A549 (cell line): ENCODE measurements at regions not wholly inside any gene's neighbourhood (a gene's known extent, or its start where the extent isn't known, plus 50 kb on each side); places are given as distances from the start of the nearest gene placed in this dataset.

Experiments
- ATAC-seq, 2 experiments: fragments of 200-7000 bp in 1 of 2; fragments of >200 bp in 1 of 2; cut with Nextera tagmentation in 1 of 2; cut with Tn5 transposase in 1 of 2; 3 replicates each; pipeline versions ENCODE4 v1.8.0 to v1.9.1; 2018 to 2020; ENCODE audit warnings: mild to moderate bottlenecking in 1 of 2, moderate library complexity in 1 of 2
- CTCF ChIA-PET: fragments of 300-600 bp; sonication (Branson Sonifier 250); formaldehyde crosslinking; extraction: SDS; loops from one replicate; lab custom pipeline; 2021; ENCODE audit warnings: antibody characterized with exemption, inconsistent platforms; lab: Yijun Ruan, JAX
- POLR2A ChIA-PET: fragments of 350-600 bp; formaldehyde crosslinking; extraction: SDS; loops from one replicate; lab custom pipeline; 2021; ENCODE audit warnings: antibody characterized with exemption, inconsistent platforms; lab: Yijun Ruan, JAX
- DNase-seq, 2 experiments: peaks; one replicate each; pipeline versions ENCODE4 v3.0.0 to v3.0.0-alpha.2; 2011 to 2016; ENCODE audit warnings: low read depth in 1 of 2, low spot score in 1 of 2
- FAIRE-seq: peaks from 2 replicates; lab custom pipeline; 2011; peaks lifted over from hg19 to GRCh38; lab: Jason Lieb, UNC
- H3K27ac ChIP-seq, 2 experiments: fragments of >200 bp; sonication (Bioruptor Twin); formaldehyde crosslinking; 3 replicates each; pipeline ENCODE4 v1.5.1; 2016 to 2017
- H3K4me1 ChIP-seq: fragments of >200 bp; sonication (Bioruptor Twin); formaldehyde crosslinking; 3 replicates; pipeline ENCODE4 v1.6.1; 2016
- H3K4me2 ChIP-seq: fragments of >200 bp; sonication (Bioruptor Twin); formaldehyde crosslinking; 3 replicates; pipeline ENCODE4 v1.6.1; 2016
- H3K4me3 ChIP-seq: fragments of >200 bp; sonication (Bioruptor Twin); formaldehyde crosslinking; 3 replicates; pipeline ENCODE4 v1.5.1; 2016
- H3K9me3 ChIP-seq: fragments of >200 bp; sonication (Bioruptor Twin); formaldehyde crosslinking; 3 replicates; pipeline ENCODE4 v1.6.1; 2016
- BHLHE40 ChIP-seq: IDR thresholded peaks from 2 replicates; pipeline ENCODE4 v1.6.1; 2012; ENCODE audit warnings: low read depth, low read length, inconsistent platforms
- CBX8 ChIP-seq: fragments of 200-600 bp; sonication (generic); IDR thresholded peaks from 2 replicates; pipeline ENCODE4 v1.6.1; 2016
- CHD2 ChIP-seq: fragments of 150-350 bp; IDR thresholded peaks from 2 replicates; pipeline ENCODE4 v1.6.1; 2014; ENCODE audit warnings: low read length; ENCODE audit not compliant: partially characterized antibody
- ESRRA ChIP-seq: fragments of 150-350 bp; IDR thresholded peaks from 2 replicates; pipeline ENCODE4 v1.6.1; 2014; ENCODE audit warnings: mild to moderate bottlenecking, low read length, borderline replicate concordance
- FOSL2 ChIP-seq, 2 experiments: fragments of 450-650 bp in 1 of 2; fragments of >200 bp in 1 of 2; sonication (Bioruptor Twin) in 1 of 2; formaldehyde crosslinking; IDR thresholded peaks; 2 replicates each; pipeline versions ENCODE4 v1.5.0 to v1.6.1; 2016 to 2020; ENCODE audit warnings: mild to moderate bottlenecking in 1 of 2, moderate library complexity in 1 of 2
- FOXS1 ChIP-seq: fragments of 250-450 bp; sonication (Bioruptor Pico); IDR thresholded peaks from 2 replicates; pipeline ENCODE4 v1.5.0; 2020; ENCODE audit warnings: mild to moderate bottlenecking, moderate library complexity
- HEYL ChIP-seq: fragments of 250-450 bp; sonication (Bioruptor Pico); IDR thresholded peaks from 2 replicates; pipeline ENCODE4 v1.8.0; 2021; ENCODE audit warnings: mild to moderate bottlenecking, moderate library complexity
- HOXA7 ChIP-seq: fragments of 250-450 bp; sonication (Bioruptor Pico); IDR thresholded peaks from 2 replicates; pipeline ENCODE4 v1.5.0; 2020; ENCODE audit warnings: mild to moderate bottlenecking, moderate library complexity
- HOXB13 ChIP-seq: fragments of 250-450 bp; sonication (Bioruptor Pico); IDR thresholded peaks from 2 replicates; pipeline ENCODE4 v1.5.0; 2020; ENCODE audit warnings: low read depth, mild to moderate bottlenecking, moderate library complexity
- HOXB5 ChIP-seq: fragments of 250-450 bp; sonication (Bioruptor Pico); IDR thresholded peaks from 2 replicates; pipeline ENCODE4 v1.5.0; 2020; ENCODE audit warnings: mild to moderate bottlenecking, moderate library complexity
- JUN ChIP-seq, 2 experiments: fragments of >200 bp; sonication (Bioruptor Twin); formaldehyde crosslinking; IDR thresholded peaks; 2 replicates in 1 of 2; 3 replicates in 1 of 2; pipeline ENCODE4 v1.6.1; 2016 to 2017
- KDM5A ChIP-seq: fragments of 200-600 bp; sonication (generic); IDR thresholded peaks from 2 replicates; pipeline ENCODE4 v1.6.1; 2016; ENCODE audit warnings: antibody characterized with exemption, mild to moderate bottlenecking
- MAFK ChIP-seq: fragments of 450-650 bp; IDR thresholded peaks from 2 replicates; pipeline ENCODE4 v1.6.1; 2014; ENCODE audit not compliant: partially characterized antibody
- MAZ ChIP-seq: fragments of 150-350 bp; IDR thresholded peaks from 2 replicates; pipeline ENCODE4 v1.6.1; 2014; ENCODE audit warnings: antibody characterized with exemption, low read depth, low read length, borderline replicate concordance
- MYC ChIP-seq: IDR thresholded peaks from 2 replicates; pipeline ENCODE4 v1.6.1; 2012; ENCODE audit warnings: mild to moderate bottlenecking, inconsistent platforms, low read length, improper control_type of control experiment, borderline replicate concordance
- NFE2L2 ChIP-seq: fragments of 150-350 bp; conservative IDR thresholded peaks from 2 replicates; pipeline ENCODE4 v1.6.1; 2014; ENCODE audit warnings: low read length
- NR3C1 ChIP-seq: fragments of >200 bp; sonication (Bioruptor Twin); formaldehyde crosslinking; IDR thresholded peaks from 3 replicates; pipeline ENCODE4 v1.6.1; 2017
- RAD21 ChIP-seq, 2 experiments: fragments of >200 bp in 1 of 2; sonication (Bioruptor Twin) in 1 of 2; formaldehyde crosslinking in 1 of 2; IDR thresholded peaks in 1 of 2; conservative IDR thresholded peaks in 1 of 2; 2 replicates in 1 of 2; 3 replicates in 1 of 2; pipeline ENCODE4 v1.6.1; 2012 to 2018; ENCODE audit warnings: inconsistent platforms in 1 of 2
- RFX5 ChIP-seq: fragments of 450-650 bp; IDR thresholded peaks from 2 replicates; pipeline ENCODE4 v1.7.1; 2014; ENCODE audit warnings: antibody characterized with exemption, mild to moderate bottlenecking, moderate library complexity
- RNF2 ChIP-seq: fragments of 200-600 bp; sonication (generic); IDR thresholded peaks from 2 replicates; pipeline ENCODE4 v1.6.1; 2016; ENCODE audit warnings: low read depth, mild to moderate bottlenecking, antibody characterized with exemption, moderate library complexity, borderline replicate concordance
- ZNF302 ChIP-seq: fragments of 250-450 bp; sonication (Bioruptor Pico); IDR thresholded peaks from 2 replicates; pipeline ENCODE4 v1.9.0; 2021; ENCODE audit warnings: inconsistent platforms, mild to moderate bottlenecking, moderate library complexity
- WGBS: methylation state at CpG from one replicate; pipeline ENCODE4 v1.1.6; 2017; ENCODE audit errors: missing lambda C conversion rate; 5-methylcytosine and 5-hydroxymethylcytosine counted together
- TF ChIP-seq, protein P1 (sequence below): fragments of 150-350 bp; IDR thresholded peaks from 2 replicates; pipeline ENCODE4 v1.6.1; 2014; ENCODE audit warnings: low read depth, mild to moderate bottlenecking, low read length
- TF ChIP-seq, protein P2 (sequence below): fragments of 250-450 bp; sonication (Bioruptor Pico); IDR thresholded peaks from 2 replicates; pipeline ENCODE4 v1.5.0; 2020; ENCODE audit warnings: low read depth, mild to moderate bottlenecking, moderate library complexity
- TF ChIP-seq, protein P3 (sequence below): fragments of >200 bp; sonication (Bioruptor Twin); formaldehyde crosslinking; IDR thresholded peaks from 3 replicates; pipeline ENCODE4 v1.5.1; 2016
- TF ChIP-seq, protein P4 (sequence below): fragments of >200 bp; sonication (Bioruptor Twin); formaldehyde crosslinking; IDR thresholded peaks from 2 replicates; pipeline ENCODE4 v1.6.1; 2016

DNA sequence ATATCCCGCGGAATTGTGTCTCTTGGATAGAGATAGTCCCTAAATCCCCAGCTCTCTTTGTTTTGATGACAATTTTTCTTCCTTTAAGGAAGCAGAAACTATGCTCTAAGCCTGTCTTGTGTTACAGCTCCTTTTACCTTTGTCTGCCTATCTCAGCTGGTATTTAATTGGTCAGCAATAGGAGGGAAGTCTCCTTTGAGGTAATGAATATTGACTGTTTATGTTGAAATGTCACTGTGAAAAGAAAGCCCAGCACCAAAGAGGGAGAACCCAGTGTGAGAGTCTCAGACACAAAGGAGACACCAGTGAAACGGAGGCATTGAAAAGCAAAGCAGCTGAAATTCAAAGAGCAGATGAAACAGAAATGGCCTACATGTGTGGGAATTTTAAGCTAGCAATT is 372.6 kb downstream of the NR2F2 start (continued):
- TF ChIP-seq ZNF302 (CRISPR knock-in tag) = no peak
- no peak for TF ChIP-seq MAZ
- no peak for TF ChIP-seq HOXB13 (CRISPR knock-in tag)
- no peak for TF ChIP-seq HOXA7 (CRISPR knock-in tag)

DNA sequence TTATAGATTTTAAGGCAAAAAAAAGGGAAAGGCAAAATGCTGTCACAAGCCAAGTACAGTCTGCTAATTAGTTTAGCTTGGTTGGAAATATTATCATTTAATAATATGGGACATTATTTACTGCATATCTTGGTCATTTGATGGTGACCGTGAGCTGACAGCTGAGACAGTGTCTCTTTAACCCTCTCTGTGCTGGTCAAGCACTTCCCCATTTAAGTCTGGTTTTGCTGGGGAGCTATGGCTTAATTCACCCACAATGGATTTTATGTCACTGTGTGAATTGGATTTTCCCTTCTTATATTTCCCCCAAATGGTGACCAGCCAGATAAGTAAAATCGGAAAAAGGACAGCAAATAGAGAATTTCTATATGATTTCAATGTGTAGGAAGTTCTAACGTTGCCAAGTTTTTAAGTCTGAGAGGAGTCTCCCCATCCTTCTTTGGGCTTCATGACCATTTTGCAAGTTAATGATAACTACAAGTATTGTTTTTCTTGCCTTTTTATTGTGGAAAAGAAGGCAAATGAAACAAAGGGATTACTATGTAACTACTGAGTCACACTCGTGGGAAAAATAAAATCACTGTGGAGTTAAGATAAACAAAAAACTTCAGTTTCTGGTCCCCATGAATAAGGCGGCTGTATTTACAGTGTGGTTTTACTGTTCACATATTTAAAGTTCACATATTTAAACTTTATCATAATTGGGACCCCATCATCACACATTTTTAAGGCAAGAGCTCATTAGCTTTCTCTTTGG is 373.5 kb downstream of the NR2F2 start:
- H3K4me1 ChIP-seq = no peaks in the 10 kb centered on the region
- no peak overlapping the region for H3K4me2 ChIP-seq
- DNase-seq = no peak
- CTCF ChIA-PET = no interaction called here
- 6% methylated on average over 5 of the region's 5 CpGs for WGBS
- no peak for ATAC-seq
- POLR2A ChIA-PET = no interaction called here
- TF ChIP-seq FOXS1 (CRISPR knock-in tag) (no peak), BHLHE40 (no peak), HEYL (CRISPR knock-in tag) (no peak)
- TF ChIP-seq, protein P1, sequence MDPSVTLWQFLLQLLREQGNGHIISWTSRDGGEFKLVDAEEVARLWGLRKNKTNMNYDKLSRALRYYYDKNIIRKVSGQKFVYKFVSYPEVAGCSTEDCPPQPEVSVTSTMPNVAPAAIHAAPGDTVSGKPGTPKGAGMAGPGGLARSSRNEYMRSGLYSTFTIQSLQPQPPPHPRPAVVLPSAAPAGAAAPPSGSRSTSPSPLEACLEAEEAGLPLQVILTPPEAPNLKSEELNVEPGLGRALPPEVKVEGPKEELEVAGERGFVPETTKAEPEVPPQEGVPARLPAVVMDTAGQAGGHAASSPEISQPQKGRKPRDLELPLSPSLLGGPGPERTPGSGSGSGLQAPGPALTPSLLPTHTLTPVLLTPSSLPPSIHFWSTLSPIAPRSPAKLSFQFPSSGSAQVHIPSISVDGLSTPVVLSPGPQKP = no peak
- H3K27ac ChIP-seq = no peak overlapping the region
- no peak overlapping the region for H3K4me3 ChIP-seq
- FAIRE-seq = no peak
- no peaks in the 10 kb centered on the region for H3K9me3 ChIP-seq

DNA sequence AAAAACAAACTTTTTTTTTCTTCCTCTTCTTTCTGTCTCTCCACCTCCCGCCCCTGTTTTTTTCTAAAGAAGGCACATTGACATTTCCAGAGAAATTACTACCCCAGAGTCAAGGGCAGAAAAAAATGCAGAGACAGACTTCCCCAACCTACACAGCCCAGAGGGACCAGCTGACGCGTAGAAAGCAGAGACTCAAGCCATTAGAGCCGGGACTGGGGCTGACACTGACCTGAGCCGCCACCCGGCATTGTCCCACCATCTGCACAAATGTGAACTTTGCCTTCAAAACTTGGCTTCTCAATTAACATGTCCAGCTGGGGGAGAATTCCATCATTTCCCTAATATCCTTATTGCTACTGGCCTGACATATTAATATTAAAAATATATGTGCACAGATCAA is 385.6 kb downstream of the NR2F2 start:
- ATAC-seq (no peak), DNase-seq (no peak), FAIRE-seq (no peak)
- Histone ChIP-seq H3K4me1 (no peaks in the 10 kb centered on the region), H3K4me3 (no peak overlapping the region), H3K4me2 (no peak overlapping the region), H3K9me3 (no peaks in the 10 kb centered on the region), H3K27ac (no peak overlapping the region)
- CTCF ChIA-PET = no interaction called here
- POLR2A ChIA-PET = no interaction called here
- 9% methylated on average over 6 of the region's 6 CpGs for WGBS
- TF ChIP-seq, protein P1 = no peak

DNA sequence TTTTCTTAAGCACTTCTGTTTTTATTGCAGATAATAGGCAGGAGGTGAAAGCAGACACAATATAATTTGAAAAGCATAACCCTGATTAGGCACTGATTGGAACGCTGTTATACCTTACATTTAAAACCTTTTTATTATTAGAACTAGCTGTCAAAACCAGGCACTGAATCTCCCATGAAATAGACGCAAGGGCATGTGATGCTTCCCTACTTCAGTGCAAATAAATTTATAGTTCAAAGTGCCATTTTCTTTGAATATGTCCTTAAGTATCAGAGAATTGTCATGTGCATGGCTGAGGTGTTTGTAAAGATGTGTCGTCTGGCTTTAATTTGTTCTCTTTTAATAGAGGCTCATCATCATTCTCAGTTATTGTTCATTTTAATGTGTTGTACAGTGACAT is 386.0 kb downstream of the NR2F2 start:
- CTCF ChIA-PET = interaction anchor here (1.0 kb wide), 1 partner anchor 1681 kb away, joined by 3 read pairs; no protein-coding TSS in a partner anchor
- ATAC-seq = no peak
- 11% methylated on average over 3 of the region's 3 CpGs for WGBS

More for the DNA sequence above, 386.0 kb downstream of the NR2F2 start:
- FAIRE-seq = no peak
- Histone ChIP-seq H3K9me3 (no peaks in the 10 kb centered on the region), H3K4me2 (no peak overlapping the region), H3K4me3 (no peak overlapping the region), H3K4me1 (no peaks in the 10 kb centered on the region), H3K27ac (no peak overlapping the region)
- DNase-seq = no peak
- POLR2A ChIA-PET = no interaction called here
- no peak for TF ChIP-seq KDM5A
- no peak for TF ChIP-seq RFX5
- TF ChIP-seq HOXB5 (CRISPR knock-in tag) = no peak
- no peak for TF ChIP-seq CBX8
- TF ChIP-seq, protein P2, sequence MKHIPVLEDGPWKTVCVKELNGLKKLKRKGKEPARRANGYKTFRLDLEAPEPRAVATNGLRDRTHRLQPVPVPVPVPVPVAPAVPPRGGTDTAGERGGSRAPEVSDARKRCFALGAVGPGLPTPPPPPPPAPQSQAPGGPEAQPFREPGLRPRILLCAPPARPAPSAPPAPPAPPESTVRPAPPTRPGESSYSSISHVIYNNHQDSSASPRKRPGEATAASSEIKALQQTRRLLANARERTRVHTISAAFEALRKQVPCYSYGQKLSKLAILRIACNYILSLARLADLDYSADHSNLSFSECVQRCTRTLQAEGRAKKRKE = no peak
- TF ChIP-seq RNF2 = no peak
- no peak for TF ChIP-seq NFE2L2
- TF ChIP-seq HOXA7 (CRISPR knock-in tag) = no peak
- TF ChIP-seq MAFK = no peak
- TF ChIP-seq FOSL2 (IDR thresholded peaks at IDR 0.05) = no peak
- no peak for TF ChIP-seq FOSL2 (CRISPR knock-in tag; IDR thresholded peaks at IDR 0.05)
- no peak for TF ChIP-seq RAD21 (conservative IDR thresholded peaks at IDR 0.05 in 1 of 2, IDR thresholded peaks at IDR 0.05 in 1 of 2)
- TF ChIP-seq, protein P3, sequence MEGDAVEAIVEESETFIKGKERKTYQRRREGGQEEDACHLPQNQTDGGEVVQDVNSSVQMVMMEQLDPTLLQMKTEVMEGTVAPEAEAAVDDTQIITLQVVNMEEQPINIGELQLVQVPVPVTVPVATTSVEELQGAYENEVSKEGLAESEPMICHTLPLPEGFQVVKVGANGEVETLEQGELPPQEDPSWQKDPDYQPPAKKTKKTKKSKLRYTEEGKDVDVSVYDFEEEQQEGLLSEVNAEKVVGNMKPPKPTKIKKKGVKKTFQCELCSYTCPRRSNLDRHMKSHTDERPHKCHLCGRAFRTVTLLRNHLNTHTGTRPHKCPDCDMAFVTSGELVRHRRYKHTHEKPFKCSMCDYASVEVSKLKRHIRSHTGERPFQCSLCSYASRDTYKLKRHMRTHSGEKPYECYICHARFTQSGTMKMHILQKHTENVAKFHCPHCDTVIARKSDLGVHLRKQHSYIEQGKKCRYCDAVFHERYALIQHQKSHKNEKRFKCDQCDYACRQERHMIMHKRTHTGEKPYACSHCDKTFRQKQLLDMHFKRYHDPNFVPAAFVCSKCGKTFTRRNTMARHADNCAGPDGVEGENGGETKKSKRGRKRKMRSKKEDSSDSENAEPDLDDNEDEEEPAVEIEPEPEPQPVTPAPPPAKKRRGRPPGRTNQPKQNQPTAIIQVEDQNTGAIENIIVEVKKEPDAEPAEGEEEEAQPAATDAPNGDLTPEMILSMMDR = no peak
- no peak for TF ChIP-seq NR3C1
- TF ChIP-seq MYC = no peak
- TF ChIP-seq, protein P4, sequence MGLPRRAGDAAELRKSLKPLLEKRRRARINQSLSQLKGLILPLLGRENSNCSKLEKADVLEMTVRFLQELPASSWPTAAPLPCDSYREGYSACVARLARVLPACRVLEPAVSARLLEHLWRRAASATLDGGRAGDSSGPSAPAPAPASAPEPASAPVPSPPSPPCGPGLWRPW = no peak
- no peak for TF ChIP-seq ESRRA
- no peak for TF ChIP-seq BHLHE40
- no peak for TF ChIP-seq JUN (IDR thresholded peaks at IDR 0.05)
- TF ChIP-seq ZNF302 (CRISPR knock-in tag) = no peak
- TF ChIP-seq CHD2 = no peak
